ENCODE measurements at regions not wholly inside any gene's neighbourhood (a gene's known extent, or its start where the extent isn't known, plus 50 kb on each side); places are given as distances from the start of the nearest gene placed in this dataset.

DNA sequence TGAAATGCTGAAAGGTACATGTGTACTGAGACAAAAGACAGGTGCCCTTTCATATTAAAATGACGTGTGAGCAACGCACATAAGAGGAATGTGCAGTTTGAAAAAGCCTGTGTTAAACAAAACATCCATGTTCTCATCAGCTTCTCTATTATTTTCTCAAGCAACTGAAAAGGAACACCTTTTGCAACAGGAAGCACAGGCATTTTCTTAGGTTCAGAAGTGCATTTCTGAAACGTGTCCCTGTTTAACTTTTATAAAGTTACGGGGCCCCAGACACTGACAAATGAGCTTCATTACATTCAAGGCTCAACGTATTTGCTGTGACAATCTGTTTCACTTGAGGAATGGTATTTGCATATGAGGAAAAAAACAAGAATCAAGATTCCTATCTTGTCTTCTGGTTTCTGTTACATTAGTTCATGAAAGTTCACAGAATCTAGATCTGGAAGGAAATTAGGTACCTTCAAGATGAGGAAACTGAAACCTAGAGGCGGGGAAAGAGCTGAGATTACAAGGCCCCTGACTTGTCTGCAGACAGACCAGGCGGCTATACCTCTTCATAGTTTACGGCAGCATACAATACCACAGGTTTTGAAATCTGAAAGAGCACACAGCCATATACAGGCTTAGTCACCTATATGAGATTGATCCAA, 431.7 kb downstream of the KLF12 start:
- Histone ChIP-seq H4K8ac (ENCODE audit: low read depth in 2 of 2, low read length in 2 of 2) (no peak overlapping the region), H4K5ac (ENCODE audit: low read depth, low read length) (no peak overlapping the region), H4K20me1 (ENCODE audit: insufficient read depth, low read length) (no peaks in the 10 kb centered on the region), H3K4me2 (ENCODE audit: low read depth, low read length) (no peak overlapping the region), H3K79me1 (ENCODE audit: low read depth in 1 of 2, low read length in 2 of 2) (peaks cover 0 to 3% of the 10 kb centered on the region in 2 experiments; a peak in 2 of 4 replicates), H3K56ac (ENCODE audit: extremely low read depth, insufficient read depth, low read length) (no peak overlapping the region), H3K9me3 (ENCODE audit: control insufficient read depth, insufficient read depth, low read length) (no peaks in the 10 kb centered on the region), H2AFZ (replicated peaks; ENCODE audit: low read length, poor library complexity) (no peak overlapping the region), H3K23ac (ENCODE audit: low read depth, low read length) (no peak overlapping the region), H2AK9ac (replicated peaks; ENCODE audit: low read depth, low read length, poor library complexity) (no peak overlapping the region), H3K18ac (ENCODE audit: low read depth, low read length) (no peak overlapping the region), H2AK5ac (ENCODE audit: low read depth, low read length) (no peak overlapping the region), H3K9me1 (ENCODE audit: insufficient read depth, low read length) (no peaks in the 10 kb centered on the region), H3K27ac (ENCODE audit: insufficient read depth, low read length) (no peak overlapping the region), H2BK120ac (ENCODE audit: low read depth, low read length) (no peak overlapping the region), H3K27me3 (ENCODE audit: control insufficient read depth, insufficient read depth, low read length) (no peaks in the 10 kb centered on the region), H2BK5ac (ENCODE audit: low read depth, low read length, poor library complexity, severe bottlenecking) (no peak overlapping the region), H2BK15ac (ENCODE audit: low read depth, low read length) (no peak overlapping the region), H2BK20ac (ENCODE audit: low read depth, low read length) (no peak overlapping the region), H3K9ac (ENCODE audit: low read depth, low read length) (no peak overlapping the region), H3K4ac (ENCODE audit: low read depth, low read length) (no peak overlapping the region), H4K91ac (ENCODE audit: insufficient read depth, low read depth, low read length) (no peak overlapping the region; the same call in 1 of the 2 replicates), H3K36me3 (ENCODE audit: control insufficient read depth, insufficient read depth, low read length) (peaks cover 4% of the 10 kb centered on the region; the same call in 1 of the 2 replicates), H3K4me1 (ENCODE audit: control insufficient read depth, insufficient read depth, low read length) (no peaks in the 10 kb centered on the region), H3K4me3 (ENCODE audit: insufficient read depth, low read depth, low read length) (no peak overlapping the region), H3K14ac (replicated peaks; ENCODE audit: low read depth, low read length) (no peak overlapping the region)
- dilution Hi-C loops (cut with HindIII; ENCODE audit: low sequenced_read_pairs, unreplicated experiment): no loop called here
- ATAC-seq (ENCODE audit: low read depth) (no peak), DNase-seq (no peak)
- ChIA-PET POLR2A (ENCODE audit: unreplicated experiment) (no interaction called here), CTCF (no interaction called here)
- in situ Hi-C loops (cut with MboI; ENCODE audit: low sequenced_read_pairs): loop anchor here (25.0 kb wide), 1 partner anchor 890 kb away; no protein-coding TSS in a partner anchor
- no TSS peak for BruUV-seq (replicated peaks)
- no peak for TF ChIP-seq BHLHE40 (IDR thresholded peaks at IDR 0.05; ENCODE audit: low read depth, low read length)
- TF ChIP-seq MAZ (IDR thresholded peaks at IDR 0.05; ENCODE audit: borderline replicate concordance, low read depth, low read length): no peak
- TF ChIP-seq, protein P1, sequence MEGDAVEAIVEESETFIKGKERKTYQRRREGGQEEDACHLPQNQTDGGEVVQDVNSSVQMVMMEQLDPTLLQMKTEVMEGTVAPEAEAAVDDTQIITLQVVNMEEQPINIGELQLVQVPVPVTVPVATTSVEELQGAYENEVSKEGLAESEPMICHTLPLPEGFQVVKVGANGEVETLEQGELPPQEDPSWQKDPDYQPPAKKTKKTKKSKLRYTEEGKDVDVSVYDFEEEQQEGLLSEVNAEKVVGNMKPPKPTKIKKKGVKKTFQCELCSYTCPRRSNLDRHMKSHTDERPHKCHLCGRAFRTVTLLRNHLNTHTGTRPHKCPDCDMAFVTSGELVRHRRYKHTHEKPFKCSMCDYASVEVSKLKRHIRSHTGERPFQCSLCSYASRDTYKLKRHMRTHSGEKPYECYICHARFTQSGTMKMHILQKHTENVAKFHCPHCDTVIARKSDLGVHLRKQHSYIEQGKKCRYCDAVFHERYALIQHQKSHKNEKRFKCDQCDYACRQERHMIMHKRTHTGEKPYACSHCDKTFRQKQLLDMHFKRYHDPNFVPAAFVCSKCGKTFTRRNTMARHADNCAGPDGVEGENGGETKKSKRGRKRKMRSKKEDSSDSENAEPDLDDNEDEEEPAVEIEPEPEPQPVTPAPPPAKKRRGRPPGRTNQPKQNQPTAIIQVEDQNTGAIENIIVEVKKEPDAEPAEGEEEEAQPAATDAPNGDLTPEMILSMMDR (conservative IDR thresholded peaks at IDR 0.05; ENCODE audit: low read depth, low read length): no peak
- TF ChIP-seq, protein P2, sequence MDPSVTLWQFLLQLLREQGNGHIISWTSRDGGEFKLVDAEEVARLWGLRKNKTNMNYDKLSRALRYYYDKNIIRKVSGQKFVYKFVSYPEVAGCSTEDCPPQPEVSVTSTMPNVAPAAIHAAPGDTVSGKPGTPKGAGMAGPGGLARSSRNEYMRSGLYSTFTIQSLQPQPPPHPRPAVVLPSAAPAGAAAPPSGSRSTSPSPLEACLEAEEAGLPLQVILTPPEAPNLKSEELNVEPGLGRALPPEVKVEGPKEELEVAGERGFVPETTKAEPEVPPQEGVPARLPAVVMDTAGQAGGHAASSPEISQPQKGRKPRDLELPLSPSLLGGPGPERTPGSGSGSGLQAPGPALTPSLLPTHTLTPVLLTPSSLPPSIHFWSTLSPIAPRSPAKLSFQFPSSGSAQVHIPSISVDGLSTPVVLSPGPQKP (IDR thresholded peaks at IDR 0.05; ENCODE audit: borderline replicate concordance, low read depth, low read length): no peak
- no peak for TF ChIP-seq CHD1 (IDR thresholded peaks at IDR 0.05; ENCODE audit: low read depth, low read length)
- TF ChIP-seq CEBPB (IDR thresholded peaks at IDR 0.05; ENCODE audit: low read depth, low read length): no peak
- TF ChIP-seq, protein P3, sequence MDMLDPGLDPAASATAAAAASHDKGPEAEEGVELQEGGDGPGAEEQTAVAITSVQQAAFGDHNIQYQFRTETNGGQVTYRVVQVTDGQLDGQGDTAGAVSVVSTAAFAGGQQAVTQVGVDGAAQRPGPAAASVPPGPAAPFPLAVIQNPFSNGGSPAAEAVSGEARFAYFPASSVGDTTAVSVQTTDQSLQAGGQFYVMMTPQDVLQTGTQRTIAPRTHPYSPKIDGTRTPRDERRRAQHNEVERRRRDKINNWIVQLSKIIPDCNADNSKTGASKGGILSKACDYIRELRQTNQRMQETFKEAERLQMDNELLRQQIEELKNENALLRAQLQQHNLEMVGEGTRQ (IDR thresholded peaks at IDR 0.05; ENCODE audit: low read depth, low read length): no peak
- TF ChIP-seq RAD21 (IDR thresholded peaks at IDR 0.05; ENCODE audit: low read length): no peak
- no peak for TF ChIP-seq RFX5 (IDR thresholded peaks at IDR 0.05; ENCODE audit: low read depth, low read length)
- TF ChIP-seq FOS (IDR thresholded peaks at IDR 0.05; ENCODE audit: low read depth, low read length): no peak
- TF ChIP-seq SMC3 (IDR thresholded peaks at IDR 0.05; ENCODE audit: low read depth, low read length): no peak
- intact Hi-C loops (cut with micrococcal nuclease): loop anchor here (10.0 kb wide), 1 partner anchor 478 kb away; no protein-coding TSS in a partner anchor
- WGBS, 2 experiments (ENCODE audit: extremely low coverage in 2 of 2, insufficient read length in 1 of 2): 82% methylated on average over 2 of the region's 8 CpGs; no CpG with 5 or more reads in 1 of the 2 experiments
